ENCODE measurements at regions not wholly inside any gene's neighbourhood (a gene's known extent, or its start where the extent isn't known, plus 50 kb on each side); places are given as distances from the start of the nearest gene placed in this dataset.

DNA sequence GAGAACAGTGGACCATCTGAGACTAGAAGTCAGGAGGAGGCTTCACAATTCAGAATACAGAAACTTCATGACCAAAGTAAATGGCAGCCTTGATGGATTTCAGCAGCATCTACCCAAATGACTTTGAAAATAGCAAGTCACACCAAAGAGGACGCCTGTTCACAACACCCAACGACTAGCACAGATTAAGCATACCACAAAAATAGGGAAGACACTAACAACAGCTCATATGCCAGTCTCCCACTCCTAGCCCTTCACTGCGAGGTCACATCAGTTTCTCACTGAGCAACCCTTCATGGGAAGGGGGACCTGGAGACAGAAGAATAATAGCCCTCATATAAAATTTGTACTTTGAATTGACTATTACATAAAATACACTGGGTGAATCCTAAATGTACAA lies 228.4 kb upstream of the SLC39A10 start:
- no peak for DNase-seq (ENCODE audit: extremely low spot score, unreplicated experiment)
- Mint-ChIP-seq H3K4me3 (ENCODE audit: unreplicated experiment) (no peak overlapping the region), H3K27me3 (ENCODE audit: unreplicated experiment) (peaks cover 50% of the 10 kb centered on the region), H3K36me3 (ENCODE audit: unreplicated experiment) (no peaks in the 10 kb centered on the region), H3K4me1 (ENCODE audit: unreplicated experiment) (no peaks in the 10 kb centered on the region), H3K9me3 (ENCODE audit: unreplicated experiment) (no peaks in the 10 kb centered on the region), H3K27ac (ENCODE audit: unreplicated experiment) (no peak overlapping the region)
- TF ChIP-seq, protein P1, sequence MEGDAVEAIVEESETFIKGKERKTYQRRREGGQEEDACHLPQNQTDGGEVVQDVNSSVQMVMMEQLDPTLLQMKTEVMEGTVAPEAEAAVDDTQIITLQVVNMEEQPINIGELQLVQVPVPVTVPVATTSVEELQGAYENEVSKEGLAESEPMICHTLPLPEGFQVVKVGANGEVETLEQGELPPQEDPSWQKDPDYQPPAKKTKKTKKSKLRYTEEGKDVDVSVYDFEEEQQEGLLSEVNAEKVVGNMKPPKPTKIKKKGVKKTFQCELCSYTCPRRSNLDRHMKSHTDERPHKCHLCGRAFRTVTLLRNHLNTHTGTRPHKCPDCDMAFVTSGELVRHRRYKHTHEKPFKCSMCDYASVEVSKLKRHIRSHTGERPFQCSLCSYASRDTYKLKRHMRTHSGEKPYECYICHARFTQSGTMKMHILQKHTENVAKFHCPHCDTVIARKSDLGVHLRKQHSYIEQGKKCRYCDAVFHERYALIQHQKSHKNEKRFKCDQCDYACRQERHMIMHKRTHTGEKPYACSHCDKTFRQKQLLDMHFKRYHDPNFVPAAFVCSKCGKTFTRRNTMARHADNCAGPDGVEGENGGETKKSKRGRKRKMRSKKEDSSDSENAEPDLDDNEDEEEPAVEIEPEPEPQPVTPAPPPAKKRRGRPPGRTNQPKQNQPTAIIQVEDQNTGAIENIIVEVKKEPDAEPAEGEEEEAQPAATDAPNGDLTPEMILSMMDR (IDR thresholded peaks at IDR 0.05): no peak

DNA sequence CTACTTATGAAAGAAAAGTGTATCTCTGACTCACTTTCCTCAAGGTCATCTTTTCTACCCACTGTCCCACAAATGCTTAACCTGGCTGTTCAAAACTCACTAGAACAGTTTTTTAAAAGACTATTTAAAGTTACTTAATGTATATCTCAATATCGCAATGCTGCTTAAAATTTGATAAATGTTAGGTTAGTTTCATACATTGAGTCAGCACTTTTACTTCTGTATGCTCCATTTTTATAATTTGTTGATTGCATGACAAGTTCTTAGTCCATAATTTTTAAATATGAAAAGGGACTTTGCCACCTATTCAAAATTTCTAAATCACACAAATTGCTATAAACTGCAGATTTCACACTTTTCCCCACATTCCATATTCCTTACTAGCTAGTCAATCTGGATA lies 231.7 kb upstream of the SLC39A10 start:
- no peaks in the 10 kb centered on the region for H3K9me3 Mint-ChIP-seq (ENCODE audit: unreplicated experiment)

DNA sequence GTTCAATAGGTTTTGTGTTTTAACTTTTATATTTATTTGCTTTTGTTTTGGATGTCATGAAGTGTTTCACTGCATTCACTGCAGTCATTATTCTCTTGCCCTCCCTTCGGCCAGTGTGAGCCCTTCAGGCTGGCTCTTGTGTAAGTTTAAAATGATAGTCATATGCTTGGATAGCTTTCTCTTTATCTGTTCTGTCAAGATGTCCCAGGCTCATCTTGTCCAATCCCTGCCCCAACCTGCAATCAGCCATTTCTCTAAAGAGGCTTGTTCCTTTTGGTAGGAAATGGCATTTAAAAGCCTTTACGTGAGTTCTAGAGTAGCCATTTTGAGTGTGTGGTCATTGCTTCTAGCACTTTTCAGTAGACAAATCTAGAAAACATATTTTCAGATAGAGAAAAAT lies 238.0 kb upstream of the SLC39A10 start:
- Mint-ChIP-seq H3K27me3 (ENCODE audit: unreplicated experiment) (peaks cover 32% of the 10 kb centered on the region), H3K36me3 (ENCODE audit: unreplicated experiment) (no peaks in the 10 kb centered on the region), H3K4me1 (ENCODE audit: unreplicated experiment) (no peaks in the 10 kb centered on the region), H3K4me3 (ENCODE audit: unreplicated experiment) (no peak overlapping the region), H3K27ac (ENCODE audit: unreplicated experiment) (no peak overlapping the region), H3K9me3 (ENCODE audit: unreplicated experiment) (no peaks in the 10 kb centered on the region)
- no peak for DNase-seq (ENCODE audit: extremely low spot score, unreplicated experiment)
- TF ChIP-seq, protein P1 (IDR thresholded peaks at IDR 0.05): no peak

More for the DNA sequence above, 231.7 kb upstream of the SLC39A10 start:
- H3K4me1 Mint-ChIP-seq (ENCODE audit: unreplicated experiment): no peaks in the 10 kb centered on the region
- TF ChIP-seq, protein P1 (IDR thresholded peaks at IDR 0.05): no peak
- no peaks in the 10 kb centered on the region for H3K36me3 Mint-ChIP-seq (ENCODE audit: unreplicated experiment)
- H3K4me3 Mint-ChIP-seq (ENCODE audit: unreplicated experiment): no peak overlapping the region
- DNase-seq (ENCODE audit: extremely low spot score, unreplicated experiment): no peak
- no peak overlapping the region for H3K27ac Mint-ChIP-seq (ENCODE audit: unreplicated experiment)
- peaks cover 51% of the 10 kb centered on the region for H3K27me3 Mint-ChIP-seq (ENCODE audit: unreplicated experiment)

DNA sequence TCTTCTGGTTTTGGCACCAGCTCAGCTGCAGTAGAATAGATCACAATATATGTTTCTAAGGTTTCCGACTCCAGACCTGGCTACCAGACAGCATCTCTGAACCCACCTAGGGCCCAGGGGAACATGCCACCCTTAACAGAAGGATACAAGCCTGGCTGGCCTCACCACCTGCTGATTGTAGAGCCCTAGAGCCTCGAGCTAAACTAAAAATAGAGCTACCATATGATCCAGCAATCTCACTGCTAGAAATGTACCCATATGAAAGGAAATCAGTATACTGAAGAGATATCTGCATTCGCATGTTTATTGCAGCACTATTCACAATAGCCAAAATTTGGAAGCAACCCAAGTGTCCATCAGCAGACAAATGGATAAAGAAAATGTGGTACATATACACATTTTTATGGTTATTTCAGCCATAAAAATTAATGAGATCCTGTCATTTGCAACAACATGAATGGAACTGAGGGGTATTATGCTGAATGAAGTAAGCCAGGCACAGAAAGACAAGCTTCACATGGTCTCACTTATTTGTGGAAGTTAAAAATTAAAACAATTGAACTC lies 242.4 kb upstream of the SLC39A10 start:
- no peak overlapping the region for H3K4me3 Mint-ChIP-seq (ENCODE audit: unreplicated experiment)
- no peaks in the 10 kb centered on the region for H3K9me3 Mint-ChIP-seq (ENCODE audit: unreplicated experiment)
- H3K4me1 Mint-ChIP-seq (ENCODE audit: unreplicated experiment): peaks cover 2% of the 10 kb centered on the region
- no peak overlapping the region for H3K27ac Mint-ChIP-seq (ENCODE audit: unreplicated experiment)
- no peak for DNase-seq (ENCODE audit: extremely low spot score, unreplicated experiment)
- no peaks in the 10 kb centered on the region for H3K36me3 Mint-ChIP-seq (ENCODE audit: unreplicated experiment)
- TF ChIP-seq, protein P1 (IDR thresholded peaks at IDR 0.05): no peak
- peaks cover 9% of the 10 kb centered on the region for H3K27me3 Mint-ChIP-seq (ENCODE audit: unreplicated experiment)

DNA sequence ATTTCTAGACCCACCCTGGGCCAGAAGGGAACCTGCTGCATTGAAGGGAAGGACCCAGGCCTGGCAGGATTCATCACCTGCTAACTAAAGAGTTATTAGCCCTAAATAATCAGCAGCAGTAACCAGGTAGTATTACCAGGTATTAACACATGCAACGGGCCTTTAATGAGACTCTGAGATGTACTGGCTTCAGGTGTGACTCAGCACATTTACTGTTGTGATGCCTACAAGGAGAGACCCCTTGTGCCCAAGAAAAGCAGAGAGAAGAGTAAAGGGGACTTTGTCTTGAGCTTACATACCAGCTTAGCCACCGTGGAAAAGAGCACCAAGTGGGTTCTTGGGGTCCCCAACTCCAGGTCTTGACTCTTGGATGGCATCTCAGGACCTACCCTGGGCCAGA lies 243.1 kb upstream of the SLC39A10 start:
- no peaks in the 10 kb centered on the region for H3K36me3 Mint-ChIP-seq (ENCODE audit: unreplicated experiment)
- no peaks in the 10 kb centered on the region for H3K9me3 Mint-ChIP-seq (ENCODE audit: unreplicated experiment)
- H3K27me3 Mint-ChIP-seq (ENCODE audit: unreplicated experiment): peaks cover 8% of the 10 kb centered on the region
- TF ChIP-seq, protein P1 (IDR thresholded peaks at IDR 0.05): no peak
- H3K4me3 Mint-ChIP-seq (ENCODE audit: unreplicated experiment): no peak overlapping the region
- DNase-seq (ENCODE audit: extremely low spot score, unreplicated experiment): no peak
- no peak overlapping the region for H3K27ac Mint-ChIP-seq (ENCODE audit: unreplicated experiment)
- H3K4me1 Mint-ChIP-seq (ENCODE audit: unreplicated experiment): peaks cover 2% of the 10 kb centered on the region

Measured in osteocyte (in vitro differentiated cells).